Neural progenitor cell (in vitro differentiated cells): ENCODE measurements at regions not wholly inside any gene's neighbourhood (a gene's known extent, or its start where the extent isn't known, plus 50 kb on each side); places are given as distances from the start of the nearest gene placed in this dataset.

ENCODE experiments used
- EZH2 ChIP-seq: fragments of 200-600 bp; sonication (generic); IDR thresholded peaks from 2 replicates; pipeline ENCODE4 v1.6.1; 2017; ENCODE audit warnings: antibody characterized with exemption, mild to moderate bottlenecking, moderate library complexity
- EZH2phosphoT487 ChIP-seq: fragments of 200-600 bp; sonication (generic); IDR thresholded peaks from 2 replicates; pipeline ENCODE4 v1.6.1; 2017; ENCODE audit warnings: antibody characterized with exemption
- TF ChIP-seq, protein P1 (sequence below): fragments of 200-600 bp; sonication (generic); IDR thresholded peaks from 2 replicates; pipeline ENCODE4 v1.5.1; 2017; ENCODE audit warnings: antibody characterized with exemption, mild to moderate bottlenecking

DNA sequence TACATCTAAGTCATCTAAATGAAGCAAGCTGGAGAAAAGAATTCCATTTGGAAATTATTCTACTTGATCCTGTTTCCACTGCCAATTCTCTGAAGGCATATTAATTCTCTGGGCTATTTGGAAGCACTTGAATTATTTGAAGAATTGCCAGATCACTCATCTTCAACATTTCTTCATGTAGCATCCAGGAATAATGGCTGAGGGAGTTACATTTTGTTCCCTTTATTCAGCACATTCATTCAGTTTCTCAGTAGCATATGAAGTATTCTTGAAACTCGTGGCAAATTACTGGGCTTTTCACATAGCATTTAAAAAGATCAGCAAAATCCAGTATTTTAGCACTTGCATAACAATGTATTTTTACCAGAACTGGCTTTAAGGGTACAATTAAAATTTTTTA is 127.1 kb upstream of the VIPR2 start:
- TF ChIP-seq, protein P1, sequence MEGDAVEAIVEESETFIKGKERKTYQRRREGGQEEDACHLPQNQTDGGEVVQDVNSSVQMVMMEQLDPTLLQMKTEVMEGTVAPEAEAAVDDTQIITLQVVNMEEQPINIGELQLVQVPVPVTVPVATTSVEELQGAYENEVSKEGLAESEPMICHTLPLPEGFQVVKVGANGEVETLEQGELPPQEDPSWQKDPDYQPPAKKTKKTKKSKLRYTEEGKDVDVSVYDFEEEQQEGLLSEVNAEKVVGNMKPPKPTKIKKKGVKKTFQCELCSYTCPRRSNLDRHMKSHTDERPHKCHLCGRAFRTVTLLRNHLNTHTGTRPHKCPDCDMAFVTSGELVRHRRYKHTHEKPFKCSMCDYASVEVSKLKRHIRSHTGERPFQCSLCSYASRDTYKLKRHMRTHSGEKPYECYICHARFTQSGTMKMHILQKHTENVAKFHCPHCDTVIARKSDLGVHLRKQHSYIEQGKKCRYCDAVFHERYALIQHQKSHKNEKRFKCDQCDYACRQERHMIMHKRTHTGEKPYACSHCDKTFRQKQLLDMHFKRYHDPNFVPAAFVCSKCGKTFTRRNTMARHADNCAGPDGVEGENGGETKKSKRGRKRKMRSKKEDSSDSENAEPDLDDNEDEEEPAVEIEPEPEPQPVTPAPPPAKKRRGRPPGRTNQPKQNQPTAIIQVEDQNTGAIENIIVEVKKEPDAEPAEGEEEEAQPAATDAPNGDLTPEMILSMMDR: no peak
- no peak for TF ChIP-seq EZH2phosphoT487
- no peak for TF ChIP-seq EZH2
